ENCODE measurements at regions not wholly inside any gene's neighbourhood (a gene's known extent, or its start where the extent isn't known, plus 50 kb on each side); places are given as distances from the start of the nearest gene placed in this dataset.

GRCh38 chr3:103048068-103048722, 613.4 kb downstream of the ZPLD1 start:
- no peak for DNase-seq
- Histone ChIP-seq H3K9me3 (no peaks in the 10 kb centered on the region), H3K4me3 (no peak overlapping the region), H3K4me1 (no peaks in the 10 kb centered on the region), H3K27me3 (no peaks in the 10 kb centered on the region), H3K27ac (no peak overlapping the region), H3K36me3 (no peaks in the 10 kb centered on the region)
- no peak for ATAC-seq
- intact Hi-C loops (cut with DNase I), result no loop called here
- WGBS, 4 donors, result 83 to 86% (median 85%) methylated on average over 5 of the region's 5 CpGs
- no peak for TF ChIP-seq POLR2A (IDR thresholded peaks at IDR 0.05)
- TF ChIP-seq CTCF (IDR thresholded peaks at IDR 0.05), result no peak

- ATAC-seq, result peak in 2 of 4 donors; percentile 24 to 81
- Histone ChIP-seq H3K4me3 (no peak overlapping the region), H3K36me3 (no peaks in the 10 kb centered on the region), H3K27ac (peak overlapping the region in 1 of 12 donors; percentile 15), H3K9me3 (no peaks in the 10 kb centered on the region), H3K4me1 (no peaks in the 10 kb centered on the region), H3K27me3 (no peaks in the 10 kb centered on the region)
- DNase-seq, result peak in 4 of 5 donors; percentile 9 to 54 (median 38)
- TF ChIP-seq POLR2A (IDR thresholded peaks at IDR 0.05) (no peak), CTCF (IDR thresholded peaks at IDR 0.05) (no peak)
- intact Hi-C loops (cut with DNase I), result no loop called here
- 53 to 73% (median 58%) methylated on average over 1 of the region's 1 CpG for WGBS, 4 donors
These were observed 617.5 kb downstream of the ZPLD1 start for GRCh38 chr3:103052236-103052830.

DNA sequence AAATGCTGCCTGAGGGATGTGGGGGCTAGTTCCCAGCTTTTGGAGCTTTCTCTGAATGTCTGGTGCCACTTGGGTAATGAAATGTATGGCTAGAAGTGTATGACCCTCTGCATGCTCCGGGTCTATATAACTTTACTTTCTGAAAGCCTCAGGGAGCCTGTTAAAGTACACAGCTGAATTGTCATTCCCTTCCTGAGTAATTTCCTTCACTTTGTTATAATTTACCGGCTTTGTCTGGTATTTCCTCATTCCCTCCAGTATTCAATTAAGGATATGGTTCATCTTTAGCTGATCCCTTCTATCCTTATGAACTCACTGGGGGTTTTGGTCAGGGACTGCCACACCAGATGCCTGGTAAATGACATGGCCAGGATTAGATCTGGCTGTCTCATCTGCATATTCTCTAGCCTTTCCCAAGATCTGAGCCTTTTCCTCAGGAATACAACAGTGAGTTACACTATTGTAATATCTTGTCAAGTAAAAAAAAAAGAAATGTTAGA, 620.3 kb downstream of the ZPLD1 start:
- intact Hi-C loops (cut with DNase I), result no loop called here
- WGBS, 4 donors, result 20 to 57% (median 34%) methylated on average over 2 of the region's 2 CpGs
- TF ChIP-seq POLR2A (IDR thresholded peaks at IDR 0.05) (no peak), CTCF (IDR thresholded peaks at IDR 0.05) (no peak)
- Histone ChIP-seq H3K27me3 (no peaks in the 10 kb centered on the region), H3K4me3 (no peak overlapping the region), H3K36me3 (no peaks in the 10 kb centered on the region), H3K4me1 (no peaks in the 10 kb centered on the region), H3K9me3 (no peaks in the 10 kb centered on the region), H3K27ac (no peak overlapping the region)
- ATAC-seq (no peak), DNase-seq (no peak)

DNA sequence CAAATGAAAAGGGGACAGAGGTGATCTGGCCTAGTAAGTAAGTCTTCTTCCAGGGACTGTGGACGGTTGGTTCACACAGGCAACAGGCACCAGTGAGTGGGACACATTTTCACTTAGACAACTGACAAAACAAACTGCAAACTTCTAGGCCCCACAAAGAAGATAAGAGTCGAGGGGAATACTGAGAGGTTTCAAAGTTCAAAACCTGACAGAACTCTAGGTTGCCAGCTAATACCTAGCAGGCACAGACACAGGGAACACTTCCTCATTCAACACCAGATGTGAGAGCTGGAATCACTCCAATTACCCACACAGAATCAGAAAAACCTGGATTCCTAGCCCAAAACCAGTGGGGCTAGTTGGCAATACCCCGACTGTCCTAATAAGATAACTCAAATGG, 621.7 kb downstream of the ZPLD1 start:
- H3K9me3 ChIP-seq, result no peaks in the 10 kb centered on the region
- H3K27ac ChIP-seq, result no peak overlapping the region
- H3K4me3 ChIP-seq, result no peak overlapping the region
- ATAC-seq (no peak), DNase-seq (no peak)
- no peak for TF ChIP-seq POLR2A (IDR thresholded peaks at IDR 0.05)
- no peak for TF ChIP-seq CTCF (IDR thresholded peaks at IDR 0.05)
- H3K36me3 ChIP-seq, result no peaks in the 10 kb centered on the region
- intact Hi-C loops (cut with DNase I), result no loop called here
- 55 to 65% (median 60%) methylated on average over 3 of the region's 3 CpGs for WGBS, 4 donors
- H3K27me3 ChIP-seq, result no peaks in the 10 kb centered on the region
- H3K4me1 ChIP-seq, result no peaks in the 10 kb centered on the region
